Dermis blood vessel endothelial cell (primary cell): ENCODE measurements at regions not wholly inside any gene's neighbourhood (a gene's known extent, or its start where the extent isn't known, plus 50 kb on each side); places are given as distances from the start of the nearest gene placed in this dataset.

Experiments used
- DNase-seq: peaks from one replicate; pipeline ENCODE4 v3.0.0; 2010

GRCh38 chr12:77619425-77619824 lies 211.3 kb upstream of the NAV3 start:
- no peak for DNase-seq

GRCh38 chr12:77617818-77618217 lies 212.9 kb upstream of the NAV3 start:
- DNase-seq: no peak

GRCh38 chr12:77615332-77615731 lies 215.4 kb upstream of the NAV3 start:
- peak; percentile 10 for DNase-seq

GRCh38 chr12:77613411-77613810 lies 217.3 kb upstream of the NAV3 start:
- no peak for DNase-seq

GRCh38 chr12:77610446-77610845 lies 220.2 kb upstream of the NAV3 start:
- DNase-seq: no peak

GRCh38 chr12:77609016-77609415 lies 221.7 kb upstream of the NAV3 start:
- no peak for DNase-seq

- no peak for DNase-seq
These were observed 222.3 kb upstream of the NAV3 start for GRCh38 chr12:77608271-77608824.

- DNase-seq: no peak
These were observed 224.3 kb upstream of the NAV3 start for GRCh38 chr12:77606348-77606747.

GRCh38 chr12:77603946-77604345 lies 226.7 kb upstream of the NAV3 start:
- DNase-seq: no peak

GRCh38 chr12:77601069-77601468 lies 229.6 kb upstream of the NAV3 start:
- no peak for DNase-seq

GRCh38 chr12:77600468-77600843 lies 230.2 kb upstream of the NAV3 start:
- no peak for DNase-seq

- no peak for DNase-seq
These were observed 230.8 kb upstream of the NAV3 start for GRCh38 chr12:77599782-77600467.

- no peak for DNase-seq
These were observed 236.3 kb upstream of the NAV3 start for GRCh38 chr12:77594366-77594765.

GRCh38 chr12:77592836-77593235 lies 237.9 kb upstream of the NAV3 start:
- no peak for DNase-seq

- DNase-seq: no peak
These were observed 238.5 kb upstream of the NAV3 start for GRCh38 chr12:77591959-77592743.

- DNase-seq: no peak
These were observed 240.4 kb upstream of the NAV3 start for GRCh38 chr12:77590306-77590705.

- no peak for DNase-seq
These were observed 245.8 kb upstream of the NAV3 start for GRCh38 chr12:77584860-77585259.

- DNase-seq: no peak
These were observed 252.1 kb upstream of the NAV3 start for GRCh38 chr12:77578466-77579220.

GRCh38 chr12:77577791-77578190 lies 252.9 kb upstream of the NAV3 start:
- no peak for DNase-seq

- DNase-seq: no peak
These were observed 255.2 kb upstream of the NAV3 start for GRCh38 chr12:77575376-77575919.

- DNase-seq: no peak
These were observed 258.3 kb upstream of the NAV3 start for GRCh38 chr12:77572371-77572770.

GRCh38 chr12:77571768-77572167 lies 258.9 kb upstream of the NAV3 start:
- no peak for DNase-seq

- DNase-seq: no peak
These were observed 259.6 kb upstream of the NAV3 start for GRCh38 chr12:77571127-77571526.
